Fibroblast of skin of right quadriceps (primary cell): ENCODE measurements at regions not wholly inside any gene's neighbourhood (a gene's known extent, or its start where the extent isn't known, plus 50 kb on each side); places are given as distances from the start of the nearest gene placed in this dataset.

Experiments
- DNase-seq: peaks from one replicate; pipeline ENCODE4 v3.0.0-alpha.2; 2013

DNA sequence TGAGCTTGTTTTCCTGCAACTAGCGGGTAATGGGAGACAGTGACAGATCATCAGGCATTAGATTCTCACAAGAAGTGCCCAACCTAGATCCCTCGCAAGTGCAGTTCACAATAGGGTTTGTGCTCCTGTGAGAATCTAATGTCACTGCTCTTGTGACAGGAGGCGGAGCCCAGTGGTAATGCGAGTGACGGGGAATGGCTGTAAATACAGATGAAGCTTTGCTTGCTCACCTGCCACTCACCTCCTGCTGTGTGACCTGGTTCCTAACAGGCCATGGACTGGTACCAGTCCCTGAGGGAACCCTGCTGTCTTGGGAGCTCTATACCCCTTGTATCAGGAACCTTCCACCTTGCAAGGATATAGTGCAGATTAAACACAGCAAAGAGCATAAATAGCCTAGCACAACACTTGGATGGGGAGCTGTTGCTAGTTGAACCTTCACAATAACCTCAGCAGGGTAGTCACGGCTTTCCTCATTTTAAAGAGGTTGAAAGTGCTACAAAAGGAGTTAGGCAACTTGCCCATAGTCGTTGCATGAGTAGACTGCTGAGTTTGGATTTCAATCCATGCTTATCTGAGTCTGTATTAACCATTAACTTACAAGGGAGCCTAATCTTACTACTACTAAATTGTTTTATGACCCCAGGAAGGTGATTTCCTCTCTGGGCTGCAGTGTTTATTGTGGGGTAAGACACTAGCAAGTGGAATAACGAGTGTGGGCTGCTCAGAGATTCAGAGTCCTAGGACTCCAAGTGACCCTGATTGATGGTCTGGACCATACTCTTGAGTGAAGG, 156.6 kb upstream of the ZFHX3 start:
- DNase-seq, result no peak

DNA sequence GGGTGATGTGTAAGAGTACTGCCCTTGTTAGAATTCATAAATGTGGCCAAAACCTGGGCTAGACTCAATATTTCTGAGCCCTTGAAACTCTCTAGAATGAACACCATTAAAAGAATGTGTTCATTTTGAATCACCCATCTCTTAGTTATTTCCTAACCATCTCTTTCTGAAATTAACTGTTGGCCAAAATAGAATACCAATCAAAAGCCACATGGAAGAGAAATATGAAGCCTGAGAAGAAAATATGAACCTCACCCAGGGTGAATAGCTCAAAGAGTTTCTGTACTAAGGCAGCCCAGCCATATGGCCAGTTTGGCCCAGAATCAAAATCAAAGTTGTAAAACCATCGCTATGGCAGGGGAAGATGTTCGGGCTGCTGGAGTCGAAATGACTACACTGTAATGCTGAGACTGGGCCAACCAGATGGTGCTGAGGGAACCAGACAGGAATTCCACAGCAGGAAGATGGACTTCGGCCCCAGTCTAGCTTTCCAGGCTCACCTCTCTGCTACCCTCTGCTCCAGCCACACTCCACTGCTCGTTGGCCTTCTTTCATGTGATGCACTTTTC, 154.3 kb upstream of the ZFHX3 start:
- DNase-seq, result peak; percentile 99

GRCh38 chr16:73199214-73199613, 151.3 kb upstream of the ZFHX3 start:
- no peak for DNase-seq

DNA sequence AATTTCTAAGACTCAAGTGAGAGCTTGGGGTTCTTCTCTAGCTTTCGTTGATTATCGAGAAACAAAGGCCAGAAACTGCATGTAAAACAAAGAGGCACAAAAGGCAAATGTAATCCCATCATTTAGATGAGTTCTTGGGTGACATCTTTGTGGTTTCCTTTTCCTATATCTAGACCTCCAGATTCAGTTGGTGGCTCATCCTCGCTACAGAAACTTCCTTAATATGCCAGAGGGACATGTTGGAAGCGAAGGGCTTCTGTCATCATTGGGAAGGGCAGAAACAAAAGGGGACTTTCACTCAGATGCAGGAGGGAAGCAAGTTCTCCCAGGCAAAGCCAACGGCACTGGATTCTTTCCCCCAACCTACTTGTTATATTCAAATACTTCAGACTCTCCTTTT, 150.6 kb upstream of the ZFHX3 start:
- no peak for DNase-seq

GRCh38 chr16:73197598-73197997, 149.7 kb upstream of the ZFHX3 start:
- no peak for DNase-seq

GRCh38 chr16:73196670-73197069, 148.7 kb upstream of the ZFHX3 start:
- DNase-seq, result peak; percentile 40

- no peak for DNase-seq
Observed at GRCh38 chr16:73193464-73193863, 145.5 kb upstream of the ZFHX3 start.

- peak; percentile 34 for DNase-seq
Observed at GRCh38 chr16:73192232-73192894, 144.4 kb upstream of the ZFHX3 start.

DNA sequence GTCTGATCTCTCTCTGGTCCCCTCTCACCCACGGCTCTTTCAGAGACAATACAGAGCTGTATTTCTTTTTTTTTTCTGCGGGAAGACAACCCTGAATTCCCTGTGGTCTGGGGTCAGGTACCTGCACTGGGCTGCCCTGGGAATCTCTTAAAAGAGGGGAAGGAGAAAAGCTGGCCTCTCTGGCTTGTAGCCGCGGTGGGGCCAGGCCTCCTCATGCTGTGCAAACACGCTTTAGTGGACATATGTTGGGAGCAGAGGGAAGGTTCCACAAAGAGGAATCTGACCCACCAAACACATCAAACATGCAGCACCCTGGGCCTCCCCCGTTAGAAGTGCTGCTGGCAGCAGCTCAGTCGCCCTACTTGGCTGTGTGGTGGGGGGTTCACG, 143.7 kb upstream of the ZFHX3 start:
- DNase-seq, result no peak

DNA sequence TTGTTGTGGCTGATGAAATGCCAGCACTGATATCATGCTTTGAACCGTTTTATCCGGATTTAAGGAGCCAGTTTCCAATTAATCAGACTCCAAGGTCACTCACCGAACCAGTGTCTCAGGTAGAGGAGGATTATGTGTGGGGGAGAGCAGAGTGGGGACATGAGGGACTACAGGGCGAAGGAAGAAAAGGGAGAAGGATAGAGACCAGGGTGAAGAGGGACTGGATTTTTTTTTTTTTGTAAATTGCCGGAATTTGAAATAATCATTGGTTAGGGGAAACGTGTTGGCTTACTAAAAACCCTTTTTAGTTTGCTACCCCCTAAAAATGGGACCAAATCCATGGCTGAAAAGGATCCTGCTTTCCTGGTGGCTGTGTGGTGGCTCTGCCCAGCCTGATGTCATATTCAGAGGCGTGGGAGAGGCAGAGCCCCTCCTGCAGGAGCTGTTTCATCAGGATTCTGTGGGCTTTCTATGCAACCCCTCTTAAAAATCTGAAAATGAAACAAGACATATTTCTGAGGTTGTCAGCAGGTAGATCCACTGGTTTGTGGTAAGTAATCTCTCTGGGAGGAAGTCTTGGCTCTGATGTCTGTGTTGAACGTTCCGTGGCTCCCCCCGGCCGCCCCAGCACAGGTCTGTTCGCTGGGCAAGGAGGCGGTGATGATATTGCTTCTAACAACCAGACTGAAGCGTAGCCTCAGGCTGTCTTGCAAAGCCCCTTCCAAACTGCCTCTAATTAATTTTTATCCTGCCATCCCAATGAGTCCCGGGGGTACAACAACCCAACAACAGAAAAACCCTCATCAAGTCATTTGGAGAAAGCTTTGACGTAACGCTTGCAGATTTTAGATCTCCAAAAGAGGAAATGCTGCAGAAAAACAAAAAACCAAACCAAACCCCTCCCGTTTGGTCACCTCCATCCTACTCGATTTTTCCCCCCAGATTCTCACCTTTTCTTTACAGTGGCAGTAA, 143.0 kb upstream of the ZFHX3 start:
- DNase-seq, result no peak

DNA sequence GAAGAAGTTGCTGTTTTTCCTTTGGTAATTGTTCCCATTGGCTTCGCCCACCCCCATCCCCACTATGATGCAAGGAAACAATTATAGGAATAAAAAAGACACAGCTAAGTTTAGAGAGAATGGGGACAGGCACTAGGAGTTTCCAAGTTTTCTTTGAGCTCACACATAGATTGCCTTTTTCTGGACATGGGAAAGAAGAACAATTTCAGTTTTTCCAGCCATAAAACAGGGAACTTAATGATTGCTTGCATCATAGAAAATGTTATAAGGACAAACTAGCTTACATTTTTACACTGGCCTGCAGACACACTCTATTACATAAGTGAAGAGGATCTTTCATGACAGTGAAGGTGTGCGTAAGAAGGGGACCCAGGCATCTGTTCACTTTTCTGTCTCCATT, 142.3 kb upstream of the ZFHX3 start:
- no peak for DNase-seq

DNA sequence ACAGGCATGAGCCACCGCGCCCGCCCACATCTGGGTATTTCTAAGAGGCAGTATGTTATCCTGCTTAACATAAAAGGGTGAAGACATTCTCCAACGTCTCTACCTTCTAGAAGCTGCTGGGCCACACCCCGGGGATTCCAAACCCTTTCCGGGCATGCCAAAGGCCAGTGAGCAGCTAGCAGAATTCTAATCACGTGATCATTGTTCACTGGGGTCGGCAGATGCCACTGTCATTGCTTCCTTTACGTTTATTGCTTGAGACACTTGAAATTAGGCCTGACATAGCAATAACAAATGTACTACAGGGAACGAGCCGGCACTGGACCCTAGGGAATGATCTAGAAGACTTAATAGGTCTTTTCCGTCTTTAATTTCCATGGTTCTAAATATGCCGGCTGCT, 141.2 kb upstream of the ZFHX3 start:
- no peak for DNase-seq

- peak; percentile 7 for DNase-seq
Observed at GRCh38 chr16:73186752-73187601, 139.0 kb upstream of the ZFHX3 start.

- no peak for DNase-seq
Observed at GRCh38 chr16:73185737-73186136, 137.8 kb upstream of the ZFHX3 start.

DNA sequence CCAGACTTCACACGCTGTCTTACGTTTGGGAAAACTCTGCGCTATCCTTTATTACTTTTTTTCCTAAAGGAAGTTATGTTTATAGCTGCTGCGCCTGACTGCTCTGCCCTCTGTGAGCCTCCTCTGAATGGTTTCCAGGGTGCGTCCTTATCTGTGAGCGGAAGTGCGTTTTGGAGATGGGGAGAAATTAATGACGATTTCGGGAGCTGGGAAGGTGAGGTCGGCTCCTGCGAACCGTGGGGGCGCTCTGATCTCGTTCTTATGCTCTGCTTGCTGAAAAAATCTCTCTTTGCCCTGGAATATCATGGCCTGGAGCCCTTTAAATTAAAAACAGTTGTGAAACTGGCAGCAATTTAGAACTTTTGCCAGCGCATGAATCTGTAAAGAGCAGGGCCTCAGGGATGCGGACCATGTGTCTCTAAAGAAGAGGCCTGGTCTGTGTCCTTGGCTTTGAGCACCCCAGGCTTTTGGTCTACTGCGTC, 135.7 kb upstream of the ZFHX3 start:
- peak; percentile 47 for DNase-seq

GRCh38 chr16:73179705-73180331, 131.9 kb upstream of the ZFHX3 start:
- no peak for DNase-seq

DNA sequence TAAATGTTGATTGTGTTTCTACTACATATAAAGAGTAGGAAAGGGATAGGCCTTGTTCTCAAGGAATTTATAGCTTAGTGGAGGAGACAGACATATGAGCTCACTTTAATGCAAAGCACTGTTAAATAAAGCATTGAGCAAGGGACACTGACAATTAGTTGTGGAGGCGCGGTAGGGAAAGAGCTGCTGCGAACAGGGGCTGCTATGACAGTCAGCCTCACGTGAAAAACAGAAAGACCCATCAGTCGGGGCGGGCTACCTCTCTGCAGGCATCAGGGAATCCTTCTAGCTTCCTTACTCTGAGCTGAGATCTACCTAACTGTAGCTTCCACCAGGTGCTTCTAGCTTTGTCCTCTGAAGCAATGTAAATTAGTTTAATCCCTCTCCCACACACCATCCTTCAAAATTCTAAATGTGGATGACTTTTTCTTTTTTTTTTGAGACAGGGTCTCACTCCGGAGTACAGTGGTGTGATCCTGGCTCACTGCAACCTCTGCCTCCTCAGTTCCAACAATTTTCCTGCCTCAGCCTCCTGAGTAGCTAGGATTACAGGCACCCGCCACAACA, 129.9 kb upstream of the ZFHX3 start:
- DNase-seq, result no peak

- DNase-seq, result peak; percentile 89
Observed at GRCh38 chr16:73176577-73177013, 128.7 kb upstream of the ZFHX3 start.

- DNase-seq, result no peak
Observed at GRCh38 chr16:73172973-73173709, 125.2 kb upstream of the ZFHX3 start.
